DMS153 treated with DMSO at 0.1 percent for 48 hours (cell line): ENCODE measurements at regions not wholly inside any gene's neighbourhood (a gene's known extent, or its start where the extent isn't known, plus 50 kb on each side); places are given as distances from the start of the nearest gene placed in this dataset.

Source experiments
- DNase-seq: peaks from one replicate; lab custom pipeline; 2025; ENCODE audit not compliant: unreplicated experiment; lab: John Stamatoyannopoulos, UW

- DNase-seq, result peak; percentile 25
These were observed 103.0 kb downstream of the EDN3 start for GRCh38 chr20:59403261-59403961.

DNA sequence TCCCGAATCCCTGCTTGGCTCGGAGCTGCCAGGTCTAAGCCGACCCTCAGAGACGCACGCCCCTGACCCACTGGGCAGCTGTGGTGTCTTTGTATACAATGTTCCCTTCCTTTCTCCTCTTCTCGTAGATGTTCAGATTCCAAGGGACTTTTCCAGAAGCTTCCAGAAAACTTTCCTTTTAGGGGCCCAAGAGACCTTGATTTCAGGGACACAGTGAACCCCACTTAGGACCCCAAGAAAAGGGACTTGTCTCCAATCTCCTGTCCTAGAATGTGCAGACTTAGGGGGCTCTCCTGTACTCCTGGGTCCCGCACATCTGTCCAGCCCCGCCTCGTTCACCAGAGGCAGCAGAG lies 103.5 kb downstream of the EDN3 start:
- DNase-seq, result no peak

DNA sequence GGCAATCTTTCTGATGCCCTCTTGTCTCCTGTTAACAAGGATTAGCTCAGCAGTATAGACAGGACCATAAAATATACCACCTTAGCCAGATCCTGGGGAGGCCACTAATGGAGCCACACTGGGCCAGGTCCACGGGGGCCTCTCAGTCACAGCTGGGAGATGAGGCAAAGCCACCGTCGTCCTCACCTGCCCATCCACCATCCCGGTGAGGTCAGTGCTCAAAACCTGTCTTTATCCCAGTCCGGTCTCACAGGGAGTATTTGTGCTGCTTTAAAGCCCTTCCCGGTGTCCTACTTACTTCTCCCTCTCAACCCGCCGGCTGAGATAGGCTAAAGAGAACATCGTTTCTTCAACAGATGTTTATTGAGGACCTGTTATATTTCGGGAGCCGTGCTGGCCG lies 104.3 kb downstream of the EDN3 start:
- no peak for DNase-seq

DNA sequence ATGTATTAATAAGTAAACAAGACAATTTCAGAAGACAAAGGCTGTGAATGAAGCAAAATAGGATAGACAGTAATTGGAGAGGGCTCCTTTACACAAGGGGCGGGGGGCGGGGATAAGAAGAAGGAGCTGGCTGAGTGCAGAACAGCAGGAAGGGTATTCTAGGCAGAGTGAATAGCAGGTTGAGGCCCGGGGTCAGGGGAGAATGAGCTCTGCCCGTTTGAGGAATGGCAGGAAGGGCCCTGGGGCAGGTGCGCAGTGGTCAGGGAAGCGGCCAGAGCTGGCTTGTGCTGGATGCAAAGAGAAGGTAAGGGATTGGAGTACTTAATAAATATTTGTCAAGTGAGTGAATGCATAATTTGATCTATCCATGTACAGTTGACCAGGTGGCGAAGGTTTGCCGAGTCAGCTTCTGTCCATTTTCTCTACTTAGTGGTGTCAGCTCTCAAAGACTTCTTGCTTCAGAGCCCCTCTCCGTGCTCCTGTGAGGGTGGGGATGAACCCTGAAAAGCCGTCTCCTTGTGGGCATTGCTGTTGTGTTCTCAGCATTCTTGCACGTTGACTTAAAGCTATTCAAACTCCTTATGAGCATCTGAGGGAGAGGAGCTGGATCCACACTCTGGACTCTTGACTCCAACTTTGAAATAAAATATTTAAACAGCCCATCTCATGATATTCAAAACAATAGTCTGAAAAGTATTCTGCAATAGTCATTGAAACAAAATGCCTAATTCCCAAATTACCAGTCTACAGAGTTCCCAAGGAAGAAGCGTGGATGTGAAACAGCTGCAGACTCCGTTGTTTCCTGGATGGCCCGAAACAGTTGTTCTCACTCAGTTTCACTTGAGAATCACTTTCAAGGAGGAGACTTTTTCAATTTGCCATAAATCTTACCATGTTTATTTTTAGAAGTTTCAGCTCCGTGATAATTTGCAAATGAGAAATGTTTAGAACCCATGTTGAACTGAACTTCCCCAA lies 105.1 kb downstream of the EDN3 start:
- DNase-seq, result no peak

DNA sequence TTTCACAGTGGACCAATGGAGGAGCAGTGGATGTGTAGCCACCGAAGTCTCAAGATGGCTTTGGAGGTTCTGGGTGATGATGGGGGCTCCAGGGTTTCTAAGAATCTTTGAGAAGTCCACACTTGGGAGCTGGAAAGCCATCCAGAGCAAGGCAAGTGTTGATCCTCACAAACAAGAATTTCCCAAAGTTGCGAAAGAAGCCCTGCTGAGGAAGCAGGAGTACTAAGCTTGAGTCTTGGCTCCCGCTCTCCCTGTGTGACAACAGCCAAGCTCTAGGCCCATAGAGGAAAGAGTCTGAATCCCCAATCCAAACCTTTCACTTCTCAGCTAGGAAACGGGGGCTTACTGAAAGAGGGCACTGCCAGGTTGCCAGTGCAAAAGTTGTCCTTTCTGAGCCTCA lies 106.0 kb downstream of the EDN3 start:
- DNase-seq, result no peak

DNA sequence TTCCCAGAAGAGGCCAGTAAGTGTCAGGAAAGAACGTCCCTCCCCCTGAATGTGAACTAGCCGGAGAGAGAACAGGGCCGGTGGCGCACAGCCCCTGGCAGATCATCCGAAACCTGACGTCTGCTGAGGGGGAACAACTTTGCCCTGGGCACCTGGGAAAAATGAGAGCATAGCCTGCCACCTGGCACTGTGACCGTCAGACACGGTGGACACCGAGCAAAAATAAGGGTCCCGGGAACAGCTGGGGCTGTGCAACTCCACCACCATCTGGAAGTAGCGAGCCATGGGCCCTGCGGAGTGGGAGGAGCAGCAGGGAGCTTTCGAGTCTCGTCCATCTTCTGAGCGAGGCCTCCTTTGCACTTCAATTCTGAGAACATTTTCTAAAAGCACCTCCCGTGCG lies 110.8 kb downstream of the EDN3 start:
- no peak for DNase-seq

GRCh38 chr20:59411589-59411988 lies 111.2 kb downstream of the EDN3 start:
- DNase-seq, result no peak

GRCh38 chr20:59412181-59412580 lies 111.8 kb downstream of the EDN3 start:
- no peak for DNase-seq

GRCh38 chr20:59412875-59413284 lies 112.5 kb downstream of the EDN3 start:
- no peak for DNase-seq

- DNase-seq, result no peak
These were observed 113.0 kb downstream of the EDN3 start for GRCh38 chr20:59413326-59413865.

GRCh38 chr20:59414936-59415623 lies 114.7 kb downstream of the EDN3 start:
- no peak for DNase-seq

DNA sequence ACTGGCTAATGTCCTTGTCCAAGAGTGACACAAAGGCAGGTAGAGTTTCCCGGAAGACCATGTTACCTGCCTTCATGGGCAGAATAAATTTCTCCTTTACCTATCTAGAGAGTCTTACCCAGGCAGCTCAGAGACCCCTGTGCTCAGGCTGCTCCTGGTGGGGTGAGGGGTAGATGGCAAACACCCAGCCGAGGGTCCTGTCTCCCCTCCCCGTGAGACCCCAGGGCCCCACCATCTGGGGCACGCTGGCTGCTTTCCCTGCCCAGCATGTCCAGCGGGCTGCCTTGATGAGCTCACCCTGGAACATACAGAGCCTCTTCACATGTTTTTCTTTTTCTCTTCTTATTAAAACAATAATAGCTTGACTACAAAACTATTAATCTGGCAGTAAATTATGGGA lies 116.5 kb downstream of the EDN3 start:
- DNase-seq, result no peak

DNA sequence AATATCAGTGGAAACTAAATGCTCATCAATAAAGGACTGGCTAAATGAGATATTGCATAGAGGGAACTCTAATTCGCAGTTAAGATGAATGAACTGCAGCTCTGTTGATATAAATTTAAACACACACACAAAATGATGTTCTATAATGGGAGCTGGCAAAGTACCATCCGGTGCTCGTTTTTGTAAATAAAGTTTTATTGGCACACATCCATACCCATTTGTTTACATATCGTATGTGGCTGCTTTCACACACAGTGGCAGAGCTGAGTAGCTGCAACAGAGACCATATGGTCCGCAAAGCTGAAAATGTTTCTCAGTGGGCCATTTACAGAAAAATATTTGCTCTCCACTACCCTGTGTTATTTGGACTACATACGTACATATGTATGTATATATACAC lies 120.7 kb downstream of the EDN3 start:
- no peak for DNase-seq

- DNase-seq, result no peak
These were observed 121.7 kb downstream of the EDN3 start for GRCh38 chr20:59421920-59422637.

DNA sequence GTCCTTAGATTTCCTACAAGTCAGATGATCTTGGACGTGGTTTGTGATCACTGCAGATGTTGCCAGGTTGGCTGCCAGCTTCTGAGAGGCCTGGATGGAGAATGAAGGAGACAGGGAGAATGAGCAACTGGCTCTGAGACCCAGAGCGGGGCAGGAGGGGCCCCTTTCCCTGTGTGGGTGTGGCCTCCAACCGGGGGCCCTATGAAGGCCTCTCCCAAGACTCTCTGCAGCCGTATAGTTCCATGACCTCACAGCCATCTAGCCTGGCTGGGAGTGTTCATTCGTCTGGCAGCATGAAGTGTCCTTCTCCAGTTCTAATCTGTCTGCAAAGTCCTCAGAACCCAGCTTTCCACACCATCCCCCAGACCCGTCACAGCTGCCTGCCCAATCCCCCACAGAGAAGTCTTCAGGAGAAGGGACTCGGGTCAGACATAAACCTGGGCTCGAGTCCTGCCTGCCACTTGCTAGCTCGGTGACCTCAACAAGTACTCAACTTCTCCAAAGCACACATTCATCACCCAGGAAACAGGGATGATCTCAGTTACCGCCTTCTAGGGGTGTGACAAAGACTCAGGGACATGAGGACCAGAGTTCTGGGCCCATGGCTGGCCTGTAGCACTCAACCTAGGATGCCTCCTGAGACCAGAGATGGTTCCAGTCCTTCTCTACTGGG lies 122.6 kb downstream of the EDN3 start:
- DNase-seq, result no peak

DNA sequence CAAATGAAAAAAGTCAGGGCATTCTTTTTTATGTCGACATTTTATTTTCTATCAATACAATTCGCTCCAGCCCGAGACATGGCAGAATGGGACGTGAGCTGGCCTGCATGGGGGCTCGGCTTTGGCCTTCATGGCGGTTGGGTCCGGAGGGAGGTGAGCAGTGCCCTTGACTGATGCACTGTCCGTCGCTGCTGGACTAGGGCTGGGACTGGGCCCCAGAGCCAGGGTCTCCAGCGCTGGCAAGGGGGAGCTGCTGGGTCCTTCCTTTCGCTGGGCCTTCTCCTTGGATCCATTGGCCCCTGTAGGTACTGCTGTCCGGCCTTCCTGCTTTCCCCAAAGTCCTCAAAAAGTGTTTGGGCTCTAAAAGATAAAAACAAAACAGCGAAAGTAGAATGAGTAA lies 124.6 kb downstream of the EDN3 start:
- DNase-seq, result no peak

DNA sequence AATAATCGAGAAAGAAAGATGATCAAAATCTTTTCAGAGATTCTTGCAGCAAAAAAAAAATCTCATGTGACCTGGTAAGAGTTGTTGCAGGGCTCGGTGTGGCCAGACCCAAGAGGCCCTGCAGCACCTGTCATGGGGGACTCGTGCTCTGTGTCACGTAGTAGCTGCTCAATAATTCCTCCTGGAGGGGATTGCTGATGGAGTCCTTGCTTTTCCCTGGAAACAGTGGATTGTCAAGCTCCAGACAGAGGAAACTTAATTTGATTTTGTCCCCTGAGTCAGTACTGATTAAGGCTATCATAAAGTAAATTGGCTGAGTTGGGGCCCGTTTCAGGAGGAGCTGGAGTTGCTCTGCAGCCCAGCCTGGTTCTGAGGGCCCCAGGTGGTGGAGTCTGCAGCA lies 125.2 kb downstream of the EDN3 start:
- DNase-seq, result no peak

DNA sequence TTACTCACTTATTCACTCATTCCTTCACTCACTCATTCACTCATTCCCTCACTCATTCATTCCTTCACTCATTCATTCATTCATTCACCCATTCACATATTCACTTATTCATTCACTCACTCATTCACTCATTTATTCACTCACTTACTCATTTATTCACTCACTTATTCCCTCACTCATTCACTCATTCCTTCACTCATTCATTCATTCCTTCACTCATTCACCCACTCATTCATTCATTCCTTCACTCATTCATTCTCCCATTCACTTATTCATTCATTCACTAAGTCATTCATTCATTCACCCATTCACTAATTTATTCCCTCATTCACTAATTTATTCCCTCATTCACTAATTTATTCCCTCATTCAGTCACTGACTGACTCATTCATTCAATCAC lies 127.6 kb downstream of the EDN3 start:
- no peak for DNase-seq

GRCh38 chr20:59428441-59429205 lies 128.2 kb downstream of the EDN3 start:
- DNase-seq, result no peak

DNA sequence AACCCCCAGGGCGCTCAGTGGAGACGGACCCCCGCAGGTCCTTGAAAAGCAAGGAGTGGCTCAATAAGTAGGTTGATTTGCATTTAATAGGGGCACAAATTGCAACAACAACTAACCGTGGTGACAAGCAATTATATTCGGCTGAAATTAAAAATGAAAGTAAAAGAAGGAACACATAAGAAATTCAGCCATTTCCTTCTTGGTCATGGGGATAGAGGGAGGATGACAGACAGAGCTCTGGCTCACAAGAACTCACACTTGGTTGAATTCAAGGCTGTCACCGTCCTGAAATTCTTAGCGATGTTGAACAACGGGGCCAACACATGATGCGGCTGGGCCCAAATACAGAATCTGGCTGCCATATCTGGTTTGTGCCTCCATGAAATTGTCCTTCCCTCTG lies 129.0 kb downstream of the EDN3 start:
- no peak for DNase-seq
